GM18511 (cell line): ENCODE measurements at regions not wholly inside any gene's neighbourhood (a gene's known extent, or its start where the extent isn't known, plus 50 kb on each side); places are given as distances from the start of the nearest gene placed in this dataset.
"Not testable (repeated sequence)": the region's sequence is repeated elsewhere in the genome, so short reads cannot be mapped to it uniquely, and the experiment has no call there.

ENCODE experiments used
- ATAC-seq: cut with Tn5 transposase; IDR thresholded peaks from one replicate; pipeline ENCODE4 v1.9.1; 2021; ENCODE audit warnings: mild to moderate bottlenecking, moderate library complexity; ENCODE audit not compliant: unreplicated experiment

DNA sequence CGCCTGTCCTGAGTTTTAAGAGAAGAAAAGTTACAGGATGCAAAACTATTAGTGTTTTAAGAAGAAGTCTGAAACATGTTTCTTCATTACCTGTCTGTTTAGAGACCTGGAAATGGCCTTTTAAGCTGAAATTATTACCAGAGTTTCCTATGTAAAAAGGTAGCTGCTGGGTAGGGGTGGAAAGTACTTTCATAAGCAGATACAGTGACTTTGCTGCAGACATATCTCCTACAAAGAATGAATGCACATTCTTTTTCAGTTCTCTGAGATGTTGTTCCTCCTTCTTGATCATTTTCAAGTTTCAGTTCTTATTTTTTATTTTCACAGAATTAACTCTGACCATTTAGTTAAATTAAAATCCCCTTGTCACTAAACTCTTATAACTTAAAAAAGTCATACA, 1329.6 kb downstream of the KCNT2 start:
- ATAC-seq, result peak; percentile 81

DNA sequence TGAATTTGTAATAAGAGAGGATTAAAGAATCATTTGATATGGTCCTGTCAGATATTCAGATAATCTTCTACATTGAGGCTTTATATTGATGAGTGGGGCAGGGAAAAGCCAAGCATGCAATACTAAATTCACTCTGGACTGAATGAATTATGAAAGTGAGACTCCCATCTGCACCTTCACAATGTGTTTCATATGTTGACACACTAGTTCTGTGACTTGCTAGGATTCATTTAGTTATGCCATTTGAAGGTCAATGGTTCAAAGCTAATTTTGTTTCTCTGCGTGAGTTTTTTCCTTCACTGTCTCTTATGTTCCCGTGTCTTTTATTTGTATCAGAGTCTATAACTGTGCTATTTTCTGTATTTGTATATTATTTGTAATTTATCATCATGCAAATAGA, 1332.5 kb downstream of the KCNT2 start:
- no peak for ATAC-seq

DNA sequence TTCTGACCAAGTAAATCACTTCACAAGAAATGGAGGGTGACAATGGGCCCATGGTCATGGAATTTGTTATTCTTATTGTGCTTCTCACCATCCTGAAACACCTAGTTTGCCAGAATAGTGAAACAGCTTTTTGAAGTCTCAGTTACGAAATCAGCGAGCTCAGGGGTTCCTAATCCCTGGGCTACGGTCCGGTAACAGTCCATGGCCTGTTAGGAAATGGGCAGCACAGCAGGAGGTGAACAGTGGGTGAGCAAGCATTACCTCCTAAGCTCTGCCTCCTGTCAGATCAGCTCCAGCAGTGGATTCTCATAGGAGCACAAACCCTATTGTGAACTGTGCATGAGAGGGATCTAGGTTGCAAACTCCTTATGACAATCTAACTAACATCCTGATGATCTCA, 1356.3 kb downstream of the KCNT2 start:
- ATAC-seq, result no peak

DNA sequence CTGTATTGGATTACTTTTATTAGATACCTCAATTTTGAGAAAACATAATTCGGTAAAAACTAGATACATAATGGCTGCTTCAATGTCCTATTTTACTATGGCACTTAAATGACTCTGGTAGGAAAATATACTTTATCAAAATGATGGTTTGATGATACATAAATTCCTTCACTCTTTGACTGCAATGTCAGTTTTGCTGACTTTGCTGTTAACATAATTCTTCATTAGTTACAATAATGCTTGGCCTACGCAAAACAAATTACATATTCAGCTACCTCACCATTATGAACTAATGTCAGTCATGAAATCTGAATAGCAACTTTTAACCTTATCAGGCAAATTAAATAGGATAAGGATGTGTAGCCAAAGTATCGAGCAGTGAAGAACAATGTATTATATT, 1364.7 kb downstream of the KCNT2 start:
- ATAC-seq, result no peak

DNA sequence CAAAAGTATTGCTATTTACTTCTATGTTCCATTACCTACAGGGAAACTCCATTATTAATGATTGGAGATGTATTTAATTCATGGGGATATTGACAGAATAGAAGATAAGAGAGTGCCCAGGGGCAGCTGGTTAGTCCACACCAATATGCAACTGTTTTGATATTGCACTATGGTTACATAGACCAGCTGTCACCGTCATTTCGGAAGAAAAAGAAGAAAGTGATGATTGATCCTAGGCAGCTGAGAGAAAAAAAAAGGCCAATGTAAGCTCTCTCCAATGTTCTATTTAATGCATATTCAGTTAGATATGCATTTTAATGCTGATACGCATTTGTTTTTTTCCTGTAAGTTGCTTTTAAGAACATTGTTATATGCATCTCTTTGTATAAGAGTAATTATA, 1367.2 kb downstream of the KCNT2 start:
- ATAC-seq, result no peak

DNA sequence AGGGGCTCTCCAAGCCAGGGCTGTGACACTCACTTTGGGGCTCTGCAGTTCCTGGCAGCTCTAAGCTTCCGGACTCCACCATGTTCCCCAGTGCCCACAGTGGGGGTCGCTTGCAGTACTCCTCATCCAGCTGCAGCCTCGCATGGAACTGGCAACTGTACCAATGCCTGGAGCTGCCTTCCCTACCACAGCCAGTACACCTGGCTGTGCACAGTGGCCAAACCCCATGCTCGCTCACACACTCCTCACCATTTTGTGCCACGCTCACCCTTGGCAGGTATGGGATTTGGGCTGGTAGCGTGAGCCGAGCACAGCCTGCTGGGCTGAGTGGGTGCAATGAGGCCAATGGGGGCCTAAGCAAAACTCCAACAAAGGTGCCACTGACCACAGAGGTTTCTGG, 1369.9 kb downstream of the KCNT2 start:
- ATAC-seq, result no peak

DNA sequence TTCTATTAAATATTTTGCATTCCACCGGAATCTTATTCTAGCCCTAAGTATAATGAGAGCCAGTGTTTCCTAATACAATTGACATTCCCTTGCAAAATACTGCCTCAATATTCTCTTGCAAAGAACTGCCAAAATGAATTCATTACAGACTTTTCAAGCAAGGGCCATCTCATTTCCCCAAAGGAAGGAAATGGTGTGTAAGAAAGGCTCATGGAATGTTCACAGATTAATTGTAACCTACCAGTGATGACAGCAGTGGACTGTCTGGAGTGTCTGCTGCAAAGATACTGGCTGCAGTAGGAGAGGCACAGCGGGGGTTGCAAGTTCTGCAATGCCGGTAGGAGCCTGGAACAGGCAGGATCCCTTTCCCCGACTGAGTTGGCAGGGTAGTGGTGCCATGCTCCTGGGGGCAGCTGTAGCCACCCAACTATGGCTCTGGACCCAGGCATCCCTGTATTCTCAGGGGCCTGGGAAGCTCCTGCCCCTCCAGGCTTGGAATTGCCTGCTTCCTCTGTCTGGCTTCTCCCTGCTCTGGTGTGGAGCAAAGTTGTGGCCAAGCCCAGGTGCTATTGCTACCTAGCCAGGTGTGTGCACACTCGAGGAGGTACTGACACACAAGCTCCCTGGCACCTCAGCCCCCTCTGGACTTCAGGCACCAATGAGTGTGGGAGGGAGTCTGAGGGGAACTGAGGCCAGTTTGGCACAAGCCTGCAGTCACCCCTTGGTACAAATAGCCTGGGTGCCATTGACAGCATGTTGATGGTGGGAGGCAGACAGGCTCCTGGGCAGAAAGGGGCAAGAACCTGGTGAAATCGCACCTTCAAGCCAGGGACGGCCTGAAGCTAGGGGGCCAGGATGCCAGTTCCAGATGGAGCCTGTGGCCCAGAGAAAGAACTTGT, 1371.0 kb downstream of the KCNT2 start:
- no peak for ATAC-seq

DNA sequence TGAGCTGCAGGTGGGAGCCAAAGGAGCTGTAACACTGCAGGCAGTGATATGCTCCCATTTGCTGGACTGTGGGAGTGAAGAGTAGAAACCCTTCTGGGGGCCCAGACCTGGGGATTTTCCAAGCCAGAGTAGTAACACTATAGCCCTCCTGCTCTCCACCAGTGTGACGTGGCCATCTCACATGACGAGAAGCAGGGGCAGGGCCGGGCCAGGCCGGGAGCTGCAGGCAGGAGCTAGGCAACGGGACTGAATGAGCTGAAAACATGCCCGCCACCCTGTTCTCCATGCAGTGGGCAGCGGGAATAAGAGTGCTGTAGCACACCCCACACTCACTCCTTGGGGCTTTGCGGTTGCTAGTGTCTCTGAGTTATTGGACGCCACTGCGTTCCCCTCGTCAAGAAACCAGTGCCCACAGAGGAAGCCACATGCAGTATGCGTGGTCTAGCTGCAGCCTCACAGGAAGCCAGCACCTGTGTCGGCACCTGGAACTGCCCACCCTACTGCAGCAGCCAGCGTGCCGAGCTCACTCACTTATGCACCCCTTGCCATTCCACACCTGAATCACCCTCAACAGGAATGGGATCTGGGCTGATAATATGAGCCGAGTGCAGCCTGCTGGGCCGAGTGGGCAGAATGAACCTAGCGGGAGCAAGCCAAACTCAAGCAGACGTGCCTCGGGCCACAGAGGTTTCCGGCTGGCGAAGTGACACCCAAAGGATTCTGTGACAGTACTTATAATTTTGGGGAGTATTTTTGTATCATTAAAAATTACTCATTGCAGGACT, 1389.6 kb downstream of the KCNT2 start:
- no peak for ATAC-seq

DNA sequence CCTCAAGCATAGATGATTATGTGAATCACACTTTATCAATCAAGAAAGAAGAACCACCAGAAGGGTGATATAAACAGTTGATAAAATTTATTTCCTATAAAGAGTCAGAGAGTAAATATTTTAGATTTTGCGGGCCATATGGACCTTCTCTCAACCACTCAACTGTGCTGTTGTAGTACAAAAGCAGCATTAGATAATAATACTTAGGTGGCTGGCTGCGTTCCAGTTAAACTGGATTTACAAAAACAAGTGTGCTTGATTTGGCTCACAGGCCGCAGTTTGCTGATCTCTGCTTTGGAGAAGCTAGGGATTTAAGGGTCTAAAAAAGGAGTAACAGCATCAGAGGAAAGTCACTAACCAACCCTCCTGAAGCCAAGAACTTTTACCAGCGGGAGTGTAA, 1406.0 kb downstream of the KCNT2 start:
- no peak for ATAC-seq

DNA sequence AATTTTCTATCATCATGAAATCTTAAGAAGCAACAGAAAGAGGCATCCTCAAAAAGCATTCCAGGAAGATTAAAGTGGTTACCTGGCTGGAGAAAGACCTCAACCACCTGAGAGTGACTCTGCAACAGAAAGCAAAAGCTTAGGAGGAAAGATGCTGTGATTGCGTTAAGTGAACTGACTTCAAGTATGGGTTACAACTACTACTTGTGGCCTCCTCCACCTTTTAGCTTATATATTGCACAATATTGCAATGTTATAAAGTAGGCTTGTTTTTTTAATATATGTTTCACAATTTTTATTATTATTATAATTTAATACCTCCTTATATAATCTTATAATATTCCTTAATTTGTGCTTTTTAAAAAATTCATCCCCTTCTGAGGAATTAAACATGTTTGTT, 1407.5 kb downstream of the KCNT2 start:
- ATAC-seq, result no peak

DNA sequence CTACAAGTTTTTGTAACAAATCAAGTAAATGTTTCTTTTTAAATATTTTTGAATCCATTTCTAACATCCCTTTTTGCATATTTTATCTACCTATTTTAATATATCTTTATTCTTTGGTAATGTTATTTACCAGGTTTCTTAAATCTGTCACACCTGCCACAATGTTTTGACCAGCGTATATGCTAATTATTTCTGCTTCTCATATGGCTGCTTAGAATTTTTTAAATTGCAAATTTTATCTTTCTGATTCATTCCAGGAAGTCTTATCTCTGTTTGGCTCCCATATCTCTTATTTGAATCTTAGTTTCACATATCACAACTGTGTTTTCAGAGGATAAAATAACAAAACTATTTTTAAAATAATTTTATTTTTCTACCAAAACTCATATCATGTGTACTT, 1411.1 kb downstream of the KCNT2 start:
- ATAC-seq, result no peak

DNA sequence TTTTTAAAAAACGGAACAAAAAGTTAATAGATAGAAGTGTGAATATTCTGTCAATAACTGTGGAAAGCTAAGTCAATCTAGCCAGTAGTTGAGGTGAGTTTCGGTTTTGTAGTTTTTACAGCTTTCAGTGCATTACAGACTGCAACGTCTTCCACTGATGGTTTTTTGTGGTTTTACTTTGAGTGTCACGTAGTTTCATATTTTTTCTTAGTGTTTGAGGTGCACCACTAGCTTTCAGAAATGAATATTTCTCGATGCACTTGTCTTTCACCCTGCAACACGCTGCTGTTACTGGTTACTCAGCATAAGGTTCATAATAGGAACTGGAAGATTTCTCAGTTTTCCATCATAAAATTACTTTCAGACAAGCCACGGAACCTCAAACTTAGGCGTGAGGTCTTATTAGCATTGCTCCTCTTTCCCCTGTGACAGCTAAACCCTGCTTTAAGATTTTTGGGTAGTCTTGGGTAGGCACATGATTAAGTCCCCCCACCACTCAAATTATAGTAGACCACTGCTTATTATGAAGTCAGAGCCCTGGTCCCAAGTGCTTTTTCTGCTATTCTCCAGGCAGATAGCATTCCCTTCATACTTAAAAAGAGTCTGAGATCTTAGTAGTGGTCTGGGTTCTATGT, 1412.7 kb downstream of the KCNT2 start:
- ATAC-seq, result peak; percentile 95

DNA sequence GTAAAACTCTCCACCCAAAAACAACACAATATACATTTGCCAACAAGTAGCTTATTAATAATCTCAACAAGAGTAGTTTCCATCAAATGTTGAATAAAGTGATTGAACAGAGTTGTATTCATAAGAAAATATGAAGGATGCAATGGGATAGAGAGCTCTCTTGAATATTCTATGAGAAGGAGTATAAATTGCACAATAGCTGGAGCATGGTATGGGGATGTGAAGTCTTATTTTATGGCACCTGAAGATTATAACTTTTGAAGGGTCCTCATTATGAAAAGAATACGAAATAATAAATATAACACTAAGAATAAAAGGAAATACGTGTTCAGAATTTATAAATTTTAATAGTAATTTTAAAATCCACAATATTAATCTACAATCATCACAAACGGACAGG, 1415.1 kb downstream of the KCNT2 start:
- no peak for ATAC-seq

DNA sequence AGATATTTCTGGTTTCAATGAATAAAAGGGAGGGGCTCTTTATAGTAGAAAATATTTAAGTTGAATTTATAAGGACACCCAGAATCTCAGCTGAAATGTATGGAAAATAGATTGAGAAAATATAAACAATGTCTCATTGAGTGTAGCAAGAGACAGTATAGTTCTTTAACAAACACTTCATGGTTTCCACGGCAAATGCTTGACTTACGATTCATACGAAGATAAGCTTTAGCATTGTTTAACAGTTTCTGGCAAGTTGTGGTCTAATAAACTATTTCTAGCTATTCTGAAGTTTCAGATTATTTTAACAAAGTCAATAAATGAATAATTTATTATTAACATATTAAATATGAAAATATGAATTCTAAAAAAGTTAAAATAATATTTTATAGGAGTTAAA, 1419.4 kb downstream of the KCNT2 start:
- ATAC-seq, result no peak

DNA sequence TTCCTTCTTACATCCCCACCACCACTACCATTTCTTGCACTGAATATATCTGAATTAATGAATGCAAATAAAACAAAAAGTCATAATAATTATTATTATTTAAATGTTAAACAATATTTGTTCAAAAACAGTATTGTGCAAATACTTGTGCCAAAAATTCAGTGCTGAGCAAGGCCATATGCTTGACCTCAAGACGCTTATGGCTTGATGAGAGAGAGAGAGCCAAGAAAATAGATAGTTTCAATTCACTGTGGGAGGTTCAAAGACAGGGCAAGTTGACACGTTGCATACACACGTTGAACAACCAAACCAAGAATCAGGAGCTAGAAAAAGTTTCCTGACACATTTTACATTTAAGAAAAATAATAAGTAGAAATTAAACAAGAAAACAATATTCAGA, 1421.7 kb downstream of the KCNT2 start:
- ATAC-seq, result no peak

DNA sequence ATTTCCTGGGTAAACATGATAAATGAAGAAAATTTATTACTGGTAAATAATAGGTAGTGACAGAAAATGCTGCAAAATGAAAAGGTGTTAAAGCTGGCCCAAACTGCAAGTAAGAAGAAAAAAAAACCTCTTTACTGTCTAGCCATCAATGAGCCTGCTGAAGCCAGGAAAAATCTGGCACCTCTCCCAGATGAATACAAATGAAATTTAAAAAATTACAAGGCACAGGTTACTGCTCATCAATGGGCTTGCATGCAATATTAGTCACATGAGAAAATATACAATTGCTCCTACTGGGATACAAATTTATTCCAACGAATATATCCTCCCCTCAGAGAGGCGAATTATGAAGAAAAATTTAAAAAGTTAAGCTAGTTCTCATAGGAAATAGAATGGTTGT, 1422.5 kb downstream of the KCNT2 start:
- no peak for ATAC-seq

DNA sequence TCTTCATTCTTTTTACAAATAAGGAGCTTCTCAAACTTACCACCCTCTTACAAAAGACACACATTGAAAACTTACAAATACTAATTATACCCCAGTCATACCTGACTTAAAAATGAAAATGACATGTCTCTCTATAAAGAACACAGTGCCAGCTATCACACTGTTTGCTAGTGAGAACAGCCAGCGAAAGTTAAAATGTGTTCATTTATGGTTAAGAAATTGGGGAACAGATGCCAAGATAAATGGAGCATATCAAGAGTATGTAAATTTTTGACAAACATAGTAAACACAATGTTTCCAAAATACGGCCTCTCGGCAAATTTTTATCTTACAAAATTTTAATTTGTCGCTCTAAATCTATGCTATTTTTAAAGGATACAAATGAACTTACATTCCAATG, 1422.9 kb downstream of the KCNT2 start:
- ATAC-seq, result no peak

DNA sequence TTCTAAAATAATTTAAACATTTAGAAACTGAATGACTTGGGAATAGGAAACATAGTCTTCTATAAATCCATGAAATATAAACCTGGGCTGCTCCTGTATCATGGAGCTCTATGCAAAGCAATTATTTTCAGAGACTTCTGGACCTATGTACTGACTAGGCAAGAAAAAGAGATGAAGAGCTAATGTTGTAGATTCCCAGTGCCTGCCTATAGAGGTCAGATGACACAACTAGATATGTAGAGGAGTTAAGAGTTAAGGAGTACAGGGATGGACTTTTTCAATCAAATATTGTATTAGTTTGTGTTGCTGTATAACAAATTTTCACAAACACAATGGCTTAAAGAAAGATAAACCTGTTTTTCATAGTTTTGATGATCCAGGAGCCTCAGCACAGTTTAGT, 1434.5 kb downstream of the KCNT2 start:
- no peak for ATAC-seq

DNA sequence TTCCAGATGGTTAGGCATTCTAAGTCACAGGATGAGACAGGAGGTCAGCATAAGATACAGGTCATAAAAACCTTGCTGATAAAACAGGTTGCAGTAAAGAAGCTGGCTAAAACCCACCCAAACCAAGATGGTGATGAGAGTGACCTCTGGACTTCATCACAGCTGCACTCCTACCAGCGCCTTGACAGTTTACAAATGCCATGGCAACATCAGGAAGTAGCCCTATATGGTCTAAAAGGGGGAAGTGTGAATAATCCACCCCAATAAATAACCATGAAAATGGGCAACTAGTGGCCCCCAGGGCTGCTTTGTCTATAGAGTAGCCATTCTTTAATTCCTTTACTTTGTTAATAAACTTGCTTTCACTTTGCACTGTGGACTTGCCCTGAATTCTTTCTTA, 1448.4 kb downstream of the KCNT2 start:
- not testable (repeated sequence) for ATAC-seq

DNA sequence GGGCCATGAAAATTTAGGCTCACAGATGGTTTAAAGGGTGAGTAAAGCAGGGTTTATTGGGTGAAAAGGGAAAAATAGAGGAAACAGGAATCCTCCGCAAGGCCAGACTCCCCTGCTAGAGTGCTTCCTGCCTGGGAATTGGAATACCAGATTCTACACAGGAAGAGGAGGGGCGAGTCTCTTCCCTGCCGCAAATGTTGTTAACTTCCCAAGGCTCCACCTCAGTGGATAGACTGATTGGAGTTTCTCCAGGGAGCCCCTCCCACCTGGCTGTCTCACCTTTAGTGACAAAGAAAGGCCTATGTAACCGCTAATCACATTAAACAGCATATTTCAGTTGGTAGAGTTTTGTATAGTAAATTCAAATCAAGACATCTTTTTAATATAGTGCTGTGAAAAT, 1450.1 kb downstream of the KCNT2 start:
- ATAC-seq, result no peak

DNA sequence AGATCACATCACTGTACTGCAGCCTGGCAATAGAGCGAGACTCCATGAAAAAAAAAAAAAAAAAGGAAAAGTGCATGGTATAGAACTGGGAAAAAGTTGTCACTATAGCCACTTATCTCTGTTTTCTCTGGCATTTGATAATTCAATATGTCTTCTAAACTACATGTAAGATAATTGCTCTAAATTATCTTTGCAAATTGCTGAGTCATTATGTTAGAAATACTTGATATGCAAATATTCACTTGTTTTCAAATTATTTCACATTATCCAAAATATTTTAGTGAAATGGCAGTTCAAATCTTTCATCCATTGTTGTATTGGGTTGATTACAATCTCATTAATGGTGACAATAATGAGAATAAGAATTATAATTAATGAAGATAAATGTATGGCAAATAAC, 1455.1 kb downstream of the KCNT2 start:
- ATAC-seq, result no peak

DNA sequence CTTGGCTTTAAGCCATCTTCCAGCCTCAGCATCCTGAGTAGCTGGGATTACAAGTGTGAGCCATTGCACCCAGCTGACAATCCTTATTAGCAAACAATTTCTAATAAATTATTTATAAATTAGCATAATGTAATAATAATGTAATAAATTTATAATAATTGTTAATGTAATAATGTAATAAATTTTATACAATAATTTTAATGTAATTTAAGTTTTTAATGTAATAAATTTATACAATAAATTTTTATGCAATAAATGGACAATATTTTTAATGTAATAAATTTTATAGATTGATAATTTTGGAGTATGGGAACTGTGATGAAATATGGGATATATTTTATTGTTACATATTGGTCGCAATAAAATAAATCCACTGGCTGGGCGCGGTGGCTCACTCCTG, 1457.5 kb downstream of the KCNT2 start:
- no peak for ATAC-seq
